ENCODE measurements at regions not wholly inside any gene's neighbourhood (a gene's known extent, or its start where the extent isn't known, plus 50 kb on each side); places are given as distances from the start of the nearest gene placed in this dataset.

DNA sequence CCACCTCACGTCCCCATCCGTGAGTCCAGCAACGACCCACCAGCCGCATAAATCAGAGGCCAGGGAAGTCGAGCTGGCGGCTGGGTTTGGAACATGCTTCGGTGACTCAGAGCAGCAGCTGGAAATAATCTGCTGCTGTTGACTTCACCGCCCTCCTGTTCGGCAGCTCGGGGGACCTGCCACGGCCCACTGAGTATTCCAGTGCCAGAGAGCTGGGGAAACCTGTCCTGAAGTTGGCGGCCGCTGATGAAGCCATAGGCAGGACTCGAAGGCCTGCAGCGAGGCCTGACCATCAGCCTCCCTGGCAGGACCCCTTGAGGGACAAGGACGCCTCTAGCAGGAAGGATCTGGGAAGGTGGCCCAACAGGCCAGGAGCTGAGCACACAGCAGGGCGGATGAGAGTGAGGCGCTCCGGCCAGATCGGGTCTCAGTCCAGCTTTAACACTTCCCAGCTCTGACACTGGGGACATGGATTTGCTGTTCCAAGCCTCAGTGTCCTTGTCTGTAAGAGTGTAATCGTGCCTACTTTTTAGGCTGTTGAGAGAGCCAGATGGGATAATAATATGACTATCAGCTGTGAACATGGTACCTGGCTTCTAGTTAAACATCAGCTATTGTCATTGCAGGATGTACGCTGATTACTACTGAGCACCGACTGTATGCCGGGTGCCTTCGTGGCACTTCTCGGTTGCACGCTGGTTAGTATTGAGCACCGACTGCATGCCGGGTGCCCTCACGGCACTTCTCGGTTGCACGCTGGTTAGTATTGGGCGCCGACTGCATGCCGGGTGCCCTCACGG is 50.4 kb upstream of the CIBAR2 start:
- H3K9me3 ChIP-seq (ENCODE audit: low read depth, low read length) = no peaks in the 10 kb centered on the region
- DNase-seq (ENCODE audit: low read depth, low spot score) = no peak
- H3K4me3 ChIP-seq = no peak overlapping the region
- H3K27ac ChIP-seq = no peak overlapping the region
- H3K9ac ChIP-seq (ENCODE audit: insufficient read length) = no peak overlapping the region
- no peaks in the 10 kb centered on the region for H3K36me3 ChIP-seq (ENCODE audit: insufficient read depth, low read length)
- TF ChIP-seq EZH2 (IDR thresholded peaks at IDR 0.05) (no peak), POLR2AphosphoS5 (IDR thresholded peaks at IDR 0.05; ENCODE audit: borderline replicate concordance, low read depth, low read length) (no peak), FOXP2 (optimal IDR thresholded peaks at IDR 0.05; ENCODE audit: control extremely low read depth, extremely low read length, insufficient read depth) (no peak)

DNA sequence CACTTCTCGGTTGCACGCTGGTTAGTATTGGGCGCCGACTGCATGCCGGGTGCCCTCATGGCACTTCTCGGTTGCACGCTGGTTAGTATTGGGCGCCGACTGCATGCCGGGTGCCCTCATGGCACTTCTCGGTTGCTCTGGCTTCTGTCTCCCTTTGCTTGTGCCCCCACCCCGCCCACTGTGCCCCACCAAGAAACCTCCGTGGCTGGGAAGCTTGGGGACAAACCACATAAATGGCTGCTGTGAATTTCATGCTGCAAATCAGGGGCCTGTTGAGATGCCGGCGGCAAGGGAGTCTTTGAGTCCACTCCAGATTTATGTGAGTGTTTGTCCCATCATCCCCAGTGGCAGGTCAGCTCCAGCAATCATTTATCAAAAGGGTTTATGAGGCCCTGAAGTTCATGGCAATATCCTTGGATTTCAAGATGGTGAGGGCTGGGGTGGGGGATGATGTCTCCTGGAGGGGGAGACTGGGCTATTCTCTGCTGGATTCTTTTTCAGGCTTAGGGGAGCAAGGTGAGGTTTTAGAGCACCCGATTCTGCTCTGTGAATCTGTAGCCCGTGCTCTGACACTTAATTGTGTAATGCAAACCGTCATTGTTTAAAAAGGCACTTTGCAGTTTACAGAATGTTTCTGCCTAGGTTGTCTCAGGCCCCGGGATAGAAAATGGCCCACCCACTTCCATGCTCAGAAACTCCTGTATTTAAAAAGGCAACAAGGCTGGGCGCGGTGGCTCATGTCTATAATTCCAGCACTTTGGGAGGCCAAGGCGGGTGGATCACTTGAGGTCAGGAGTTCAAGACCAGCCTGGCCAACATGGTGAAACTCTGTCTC is 51.2 kb upstream of the CIBAR2 start:
- no peaks in the 10 kb centered on the region for H3K36me3 ChIP-seq (ENCODE audit: insufficient read depth, low read length)
- no peaks in the 10 kb centered on the region for H3K9me3 ChIP-seq (ENCODE audit: low read depth, low read length)
- no peak overlapping the region for H3K4me3 ChIP-seq
- no peak overlapping the region for H3K27ac ChIP-seq
- no peak overlapping the region for H3K9ac ChIP-seq (ENCODE audit: insufficient read length)
- TF ChIP-seq POLR2AphosphoS5 (IDR thresholded peaks at IDR 0.05; ENCODE audit: borderline replicate concordance, low read depth, low read length) (no peak), EZH2 (IDR thresholded peaks at IDR 0.05) (no peak), FOXP2 (optimal IDR thresholded peaks at IDR 0.05; ENCODE audit: control extremely low read depth, extremely low read length, insufficient read depth) (no peak)
- no peak for DNase-seq (ENCODE audit: low read depth, low spot score)

DNA sequence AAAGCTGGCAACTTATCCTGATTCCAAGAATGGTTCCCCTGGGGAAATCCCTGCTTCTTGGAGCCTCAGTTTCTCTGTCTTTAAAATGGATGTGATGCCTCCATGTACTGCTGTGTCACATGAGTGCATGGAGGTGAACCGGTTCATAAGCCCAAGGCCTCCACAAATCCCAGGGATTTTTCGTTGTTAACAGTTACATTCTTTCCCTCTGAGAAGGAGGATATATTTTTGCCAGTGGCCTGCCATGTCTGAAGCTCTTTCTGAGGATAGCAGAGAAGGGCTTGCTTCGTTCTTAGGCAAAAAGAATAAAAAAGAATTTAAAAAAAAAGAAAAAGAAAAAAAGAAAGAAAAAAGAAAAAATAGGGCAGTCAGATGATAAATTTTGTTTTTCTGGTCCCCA is 52.2 kb upstream of the CIBAR2 start:
- no peak for DNase-seq (ENCODE audit: low read depth, low spot score)
- Histone ChIP-seq H3K4me3 (no peak overlapping the region), H3K36me3 (ENCODE audit: insufficient read depth, low read length) (no peaks in the 10 kb centered on the region), H3K27ac (no peak overlapping the region), H3K9ac (ENCODE audit: insufficient read length) (no peak overlapping the region), H3K9me3 (ENCODE audit: low read depth, low read length) (no peaks in the 10 kb centered on the region)
- TF ChIP-seq EZH2 (IDR thresholded peaks at IDR 0.05) (no peak), POLR2AphosphoS5 (IDR thresholded peaks at IDR 0.05; ENCODE audit: borderline replicate concordance, low read depth, low read length) (no peak), FOXP2 (optimal IDR thresholded peaks at IDR 0.05; ENCODE audit: control extremely low read depth, extremely low read length, insufficient read depth) (no peak)

DNA sequence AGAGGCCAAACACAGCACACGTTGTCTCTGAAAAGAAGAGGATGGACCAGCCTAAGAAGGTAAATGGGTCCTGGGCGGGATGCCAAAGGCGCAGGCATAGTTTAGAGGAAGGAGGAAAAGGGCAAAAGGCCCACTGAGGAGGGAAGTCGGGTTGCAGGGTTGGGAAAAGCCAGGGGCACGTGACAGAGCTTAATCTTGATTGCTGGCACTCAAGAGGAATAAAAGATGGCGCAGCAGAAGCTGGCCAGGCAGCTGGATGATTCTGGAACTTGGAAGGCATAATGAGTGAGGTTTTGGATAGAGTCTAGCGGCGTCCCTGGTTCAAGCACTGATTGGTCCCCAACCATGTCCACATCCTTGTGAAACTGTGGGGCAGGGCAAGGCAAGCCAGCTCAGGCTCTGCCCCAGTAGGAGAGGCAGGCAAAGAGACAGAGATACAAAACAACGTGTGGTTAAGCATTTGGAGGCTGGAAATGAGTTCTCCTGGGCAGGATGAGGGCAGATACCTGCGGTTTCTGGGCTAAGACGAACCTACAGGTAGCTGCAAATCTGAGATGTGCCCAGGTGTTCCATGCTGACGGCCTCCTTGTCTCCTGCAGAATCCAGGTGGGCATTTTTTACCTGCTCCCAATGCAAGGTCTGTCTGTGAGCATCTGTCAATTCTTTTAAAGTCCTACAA is 52.7 kb upstream of the CIBAR2 start:
- TF ChIP-seq FOXP2 (optimal IDR thresholded peaks at IDR 0.05; ENCODE audit: control extremely low read depth, extremely low read length, insufficient read depth) (no peak), POLR2AphosphoS5 (IDR thresholded peaks at IDR 0.05; ENCODE audit: borderline replicate concordance, low read depth, low read length) (no peak), EZH2 (IDR thresholded peaks at IDR 0.05) (no peak)
- Histone ChIP-seq H3K36me3 (ENCODE audit: insufficient read depth, low read length) (no peaks in the 10 kb centered on the region), H3K9ac (ENCODE audit: insufficient read length) (no peak overlapping the region), H3K27ac (no peak overlapping the region), H3K4me3 (no peak overlapping the region), H3K9me3 (ENCODE audit: low read depth, low read length) (no peaks in the 10 kb centered on the region)
- no peak for DNase-seq (ENCODE audit: low read depth, low spot score)

DNA sequence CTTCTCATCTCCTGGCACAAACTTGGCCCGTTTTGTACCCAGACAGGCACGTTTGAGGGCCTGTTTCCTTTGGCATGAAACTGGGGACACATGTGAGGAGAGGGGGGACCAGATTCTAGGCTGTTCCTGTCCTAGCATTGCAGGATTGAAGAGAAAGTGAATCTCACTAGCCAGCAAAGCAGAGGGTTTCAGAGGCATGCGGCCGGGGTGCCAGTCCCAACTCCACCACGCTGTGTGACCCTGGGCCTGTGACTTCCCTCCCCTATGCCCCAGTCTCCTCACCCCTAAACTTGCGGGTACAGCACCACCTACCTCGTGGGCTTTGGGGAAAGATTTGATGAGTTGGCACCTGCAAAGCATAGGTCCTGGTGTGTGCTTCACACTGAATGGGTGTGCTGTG is 53.5 kb upstream of the CIBAR2 start:
- no peaks in the 10 kb centered on the region for H3K9me3 ChIP-seq (ENCODE audit: low read depth, low read length)
- DNase-seq (ENCODE audit: low read depth, low spot score) = no peak
- TF ChIP-seq FOXP2 (optimal IDR thresholded peaks at IDR 0.05; ENCODE audit: control extremely low read depth, extremely low read length, insufficient read depth) (no peak), POLR2AphosphoS5 (IDR thresholded peaks at IDR 0.05; ENCODE audit: borderline replicate concordance, low read depth, low read length) (no peak), EZH2 (IDR thresholded peaks at IDR 0.05) (no peak)
- no peak overlapping the region for H3K4me3 ChIP-seq
- H3K9ac ChIP-seq (ENCODE audit: insufficient read length) = no peak overlapping the region
- no peaks in the 10 kb centered on the region for H3K36me3 ChIP-seq (ENCODE audit: insufficient read depth, low read length)
- H3K27ac ChIP-seq = no peak overlapping the region

DNA sequence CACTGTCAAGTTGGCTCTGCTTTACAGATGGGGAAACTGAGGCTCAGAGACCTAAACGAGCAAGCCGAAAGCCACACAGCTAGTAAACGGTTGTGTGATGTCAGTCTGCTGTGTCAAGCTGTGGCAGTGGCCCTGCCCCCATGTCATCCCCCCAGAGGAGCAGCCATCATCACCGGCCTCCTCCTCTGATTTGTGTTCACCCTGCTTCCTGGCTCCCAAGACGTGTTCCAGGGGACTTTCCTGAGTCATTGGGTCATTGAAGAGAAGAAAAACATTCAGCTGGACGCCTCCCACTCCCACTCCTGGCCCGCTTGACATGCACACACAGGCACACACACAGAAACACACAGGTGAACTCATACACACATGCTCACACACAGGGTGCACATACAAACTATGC is 54.0 kb upstream of the CIBAR2 start:
- TF ChIP-seq POLR2AphosphoS5 (IDR thresholded peaks at IDR 0.05; ENCODE audit: borderline replicate concordance, low read depth, low read length) (no peak), EZH2 (IDR thresholded peaks at IDR 0.05) (no peak), FOXP2 (optimal IDR thresholded peaks at IDR 0.05; ENCODE audit: control extremely low read depth, extremely low read length, insufficient read depth) (no peak)
- Histone ChIP-seq H3K9me3 (ENCODE audit: low read depth, low read length) (no peaks in the 10 kb centered on the region), H3K4me3 (no peak overlapping the region), H3K36me3 (ENCODE audit: insufficient read depth, low read length) (no peaks in the 10 kb centered on the region), H3K9ac (ENCODE audit: insufficient read length) (no peak overlapping the region), H3K27ac (no peak overlapping the region)
- DNase-seq (ENCODE audit: low read depth, low spot score) = no peak

DNA sequence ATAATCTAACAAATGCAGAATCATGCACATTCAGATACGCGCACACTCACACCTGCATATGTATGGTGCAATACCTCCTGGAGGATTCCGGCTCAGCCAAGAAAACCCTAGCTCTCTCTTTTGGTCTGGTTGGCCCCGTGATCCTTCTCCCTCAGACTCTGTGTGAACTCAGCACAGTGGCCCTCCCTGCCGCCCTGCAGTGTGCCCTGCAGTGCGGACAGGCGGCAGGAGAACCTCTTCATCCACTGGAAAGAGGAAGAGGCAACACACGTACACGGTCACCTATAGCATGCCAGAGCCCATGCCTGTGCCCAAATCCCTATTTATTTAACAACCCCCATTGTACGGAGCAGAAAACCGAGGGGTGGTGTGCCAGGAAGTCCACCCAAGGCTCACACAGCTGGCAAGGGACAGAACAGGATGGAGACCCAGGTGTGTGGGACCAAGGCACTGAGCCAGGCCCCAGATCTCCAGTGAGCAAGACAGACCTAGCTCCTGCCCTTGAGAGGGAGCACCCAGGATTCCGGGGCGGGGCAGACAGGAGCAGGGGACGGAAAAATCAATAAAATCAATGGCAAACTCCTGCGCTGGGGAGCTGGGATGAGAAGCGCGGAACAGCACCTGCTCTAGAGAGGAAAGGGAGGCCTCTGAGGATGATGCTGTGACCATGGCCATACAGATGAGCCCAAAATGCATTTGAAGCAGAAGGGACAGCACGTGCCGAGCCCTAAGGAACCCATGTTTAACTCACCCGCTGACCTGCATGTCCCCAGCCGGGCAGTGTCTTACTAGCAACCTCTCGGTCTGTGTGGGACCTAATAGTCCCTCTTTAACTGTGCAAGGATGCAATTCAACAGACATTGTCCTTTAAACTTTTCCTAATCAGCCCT is 54.7 kb upstream of the CIBAR2 start:
- TF ChIP-seq POLR2AphosphoS5 (IDR thresholded peaks at IDR 0.05; ENCODE audit: borderline replicate concordance, low read depth, low read length) = no peak
- TF ChIP-seq EZH2 (IDR thresholded peaks at IDR 0.05) = no peak
- no peak for TF ChIP-seq FOXP2 (optimal IDR thresholded peaks at IDR 0.05; ENCODE audit: control extremely low read depth, extremely low read length, insufficient read depth)
- no peaks in the 10 kb centered on the region for H3K36me3 ChIP-seq (ENCODE audit: insufficient read depth, low read length)
- no peak overlapping the region for H3K4me3 ChIP-seq
- no peak overlapping the region for H3K9ac ChIP-seq (ENCODE audit: insufficient read length)
- no peak for DNase-seq (ENCODE audit: low read depth, low spot score)
- no peak overlapping the region for H3K27ac ChIP-seq
- H3K9me3 ChIP-seq (ENCODE audit: low read depth, low read length) = no peaks in the 10 kb centered on the region
